Large intestine (tissue), 3 donors: ENCODE measurements at regions not wholly inside any gene's neighbourhood (a gene's known extent, or its start where the extent isn't known, plus 50 kb on each side); places are given as distances from the start of the nearest gene placed in this dataset.
"Not testable (repeated sequence)": the region's sequence is repeated elsewhere in the genome, so short reads cannot be mapped to it uniquely, and the experiment has no call there.

ENCODE experiments used
- DNase-seq, 2 donors: peaks; one replicate each; pipeline versions ENCODE4 v3.0.0 to v3.0.0-alpha.2; 2013
- H3K27ac ChIP-seq: one replicate; pipeline ENCODE4 v1.5.1; 2013; ENCODE audit warnings: low read length
- H3K27me3 ChIP-seq: 2 replicates; pipeline ENCODE4 v1.6.1; 2013; ENCODE audit warnings: low read length; ENCODE audit not compliant: control insufficient read depth, insufficient read depth
- H3K36me3 ChIP-seq: 2 replicates; pipeline ENCODE4 v1.6.1; 2013; ENCODE audit warnings: low read length; ENCODE audit not compliant: control insufficient read depth, insufficient read depth
- H3K4me1 ChIP-seq: one replicate; pipeline ENCODE4 v1.6.1; 2013; ENCODE audit warnings: low read length; ENCODE audit not compliant: control insufficient read depth, insufficient read depth
- H3K4me3 ChIP-seq: one replicate; pipeline ENCODE4 v1.5.1; 2013; ENCODE audit warnings: low read length
- H3K9me3 ChIP-seq: one replicate; pipeline ENCODE4 v1.6.1; 2013; ENCODE audit warnings: mild to moderate bottlenecking, low read depth, low read length, moderate library complexity; ENCODE audit not compliant: control insufficient read depth
- WGBS: methylation state at CpG from one replicate; pipeline ENCODE4 v1.1.5; 2013; ENCODE audit warnings: low lambda C conversion rate; ENCODE audit not compliant: insufficient coverage; 5-methylcytosine and 5-hydroxymethylcytosine counted together

- Histone ChIP-seq H3K4me1 (no peaks in the 10 kb centered on the region), H3K9me3 (no peaks in the 10 kb centered on the region), H3K4me3 (no peak overlapping the region), H3K27me3 (no peaks in the 10 kb centered on the region), H3K27ac (no peak overlapping the region), H3K36me3 (no peaks in the 10 kb centered on the region)
- WGBS, result no CpG with 5 or more reads among the region's 3 CpGs
- no peak for DNase-seq
Measured at GRCh38 chr9:32136700-32137339, 247.6 kb upstream of the ACO1 start.

- WGBS, result no CpG with 5 or more reads among the region's 1 CpG
Measured at GRCh38 chr9:32142074-32142473, 242.4 kb upstream of the ACO1 start.

GRCh38 chr9:32148553-32148952 is 235.9 kb upstream of the ACO1 start:
- not testable (repeated sequence) for H3K9me3 ChIP-seq, H3K27me3 ChIP-seq, H3K36me3 ChIP-seq, H3K27ac ChIP-seq, DNase-seq, H3K4me3 ChIP-seq, H3K4me1 ChIP-seq
- WGBS, result 93% methylated on average over 2 of the region's 11 CpGs

More at GRCh38 chr9:32142074-32142473, 242.4 kb upstream of the ACO1 start:
- H3K9me3 ChIP-seq, result no peaks in the 10 kb centered on the region
- DNase-seq, result no peak
- H3K36me3 ChIP-seq, result no peaks in the 10 kb centered on the region
- H3K27me3 ChIP-seq, result no peaks in the 10 kb centered on the region
- no peak overlapping the region for H3K4me3 ChIP-seq
- H3K27ac ChIP-seq, result no peak overlapping the region
- H3K4me1 ChIP-seq, result no peaks in the 10 kb centered on the region

DNA sequence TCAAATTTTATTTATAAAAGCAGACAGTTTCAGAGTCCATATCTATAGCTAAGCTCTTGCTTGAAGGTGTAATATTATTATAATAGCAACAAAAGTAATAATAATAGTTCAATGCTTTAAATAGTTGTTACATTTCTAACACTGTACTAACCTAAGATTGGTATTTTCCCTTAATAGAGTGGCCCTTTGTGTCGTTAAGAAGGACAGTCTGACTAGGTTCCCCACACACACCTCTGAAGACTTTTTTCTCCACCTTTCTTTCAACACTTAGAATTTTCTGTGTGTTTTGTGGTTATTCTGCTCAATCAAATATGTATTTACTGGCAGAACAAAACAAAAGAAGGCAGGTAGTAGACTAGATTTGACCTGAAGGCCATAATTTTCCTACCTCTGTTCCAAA is 223.2 kb upstream of the ACO1 start:
- no peak for DNase-seq
- no peak overlapping the region for H3K27ac ChIP-seq
- no peak overlapping the region for H3K4me3 ChIP-seq
- H3K9me3 ChIP-seq, result no peaks in the 10 kb centered on the region
- no peaks in the 10 kb centered on the region for H3K4me1 ChIP-seq
- no peaks in the 10 kb centered on the region for H3K36me3 ChIP-seq
- no peaks in the 10 kb centered on the region for H3K27me3 ChIP-seq
- WGBS, result no CpG with 5 or more reads among the region's 1 CpG

DNA sequence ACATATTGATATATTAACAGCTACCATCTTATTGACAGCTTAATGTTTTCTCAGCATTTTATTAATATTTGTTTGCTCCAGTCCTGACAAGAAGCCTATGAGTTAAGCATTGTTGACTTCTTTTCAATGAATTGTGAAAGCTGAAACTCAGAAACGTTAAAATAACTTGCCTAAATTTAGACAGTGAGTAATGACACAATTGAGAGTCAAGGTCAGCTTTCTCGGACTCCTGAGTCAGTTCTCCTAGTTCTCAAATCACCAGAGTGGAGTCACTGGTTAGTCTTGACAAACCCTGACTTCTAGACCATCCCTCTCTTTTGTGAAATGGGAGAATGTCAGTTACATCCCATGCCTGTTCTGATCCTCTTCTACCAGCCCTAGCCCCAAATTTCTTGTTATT is 222.7 kb upstream of the ACO1 start:
- Histone ChIP-seq H3K36me3 (no peaks in the 10 kb centered on the region), H3K27ac (no peak overlapping the region), H3K4me3 (no peak overlapping the region), H3K9me3 (no peaks in the 10 kb centered on the region), H3K27me3 (no peaks in the 10 kb centered on the region), H3K4me1 (no peaks in the 10 kb centered on the region)
- DNase-seq, result no peak
- WGBS, result 0% methylated on average over 1 of the region's 2 CpGs

DNA sequence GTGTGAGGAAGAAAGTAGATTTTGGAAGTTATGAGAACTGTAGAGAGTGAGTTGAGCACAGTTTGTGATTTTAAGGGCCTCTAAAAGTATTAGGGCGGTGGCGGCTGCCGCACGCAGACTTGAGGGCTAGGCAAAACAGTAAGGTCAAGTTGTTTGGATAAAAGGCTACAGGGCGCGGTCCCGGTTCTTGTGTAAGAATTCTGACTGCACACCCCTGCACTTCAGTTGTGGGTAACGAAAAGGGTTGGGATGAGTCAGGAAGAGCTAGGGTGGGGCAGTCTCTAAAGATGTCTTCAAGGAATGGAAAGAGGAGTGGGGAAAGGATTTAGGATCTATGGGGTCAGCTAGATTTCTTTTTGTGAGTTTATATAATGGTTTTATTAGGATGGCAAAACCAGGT is 218.1 kb upstream of the ACO1 start:
- WGBS, result 62% methylated on average over 3 of the region's 8 CpGs
- DNase-seq, H3K36me3 ChIP-seq, H3K4me3 ChIP-seq, H3K27ac ChIP-seq, H3K4me1 ChIP-seq, H3K27me3 ChIP-seq, H3K9me3 ChIP-seq: not testable (repeated sequence)

GRCh38 chr9:32171339-32171738 is 213.1 kb upstream of the ACO1 start:
- H3K27me3 ChIP-seq, result no peaks in the 10 kb centered on the region
- no peaks in the 10 kb centered on the region for H3K36me3 ChIP-seq
- H3K9me3 ChIP-seq, result no peaks in the 10 kb centered on the region
- WGBS, result no CpG with 5 or more reads among the region's 3 CpGs
- no peak overlapping the region for H3K4me3 ChIP-seq
- H3K4me1 ChIP-seq, result no peaks in the 10 kb centered on the region
- peak in 1 of 2 donors; percentile 17 for DNase-seq
- H3K27ac ChIP-seq, result no peak overlapping the region

- no peaks in the 10 kb centered on the region for H3K4me1 ChIP-seq
- H3K27ac ChIP-seq, result no peak overlapping the region
- no peaks in the 10 kb centered on the region for H3K27me3 ChIP-seq
- no peaks in the 10 kb centered on the region for H3K9me3 ChIP-seq
- no peak for DNase-seq
- H3K36me3 ChIP-seq, result no peaks in the 10 kb centered on the region
- H3K4me3 ChIP-seq, result no peak overlapping the region
Measured at GRCh38 chr9:32172256-32172655, 212.2 kb upstream of the ACO1 start.

GRCh38 chr9:32177396-32177795 is 207.0 kb upstream of the ACO1 start:
- Histone ChIP-seq H3K36me3 (no peaks in the 10 kb centered on the region), H3K4me1 (no peaks in the 10 kb centered on the region), H3K27me3 (no peaks in the 10 kb centered on the region), H3K27ac (no peak overlapping the region), H3K9me3 (no peaks in the 10 kb centered on the region), H3K4me3 (no peak overlapping the region)
- DNase-seq, result no peak
- WGBS, result no CpG with 5 or more reads among the region's 3 CpGs

DNA sequence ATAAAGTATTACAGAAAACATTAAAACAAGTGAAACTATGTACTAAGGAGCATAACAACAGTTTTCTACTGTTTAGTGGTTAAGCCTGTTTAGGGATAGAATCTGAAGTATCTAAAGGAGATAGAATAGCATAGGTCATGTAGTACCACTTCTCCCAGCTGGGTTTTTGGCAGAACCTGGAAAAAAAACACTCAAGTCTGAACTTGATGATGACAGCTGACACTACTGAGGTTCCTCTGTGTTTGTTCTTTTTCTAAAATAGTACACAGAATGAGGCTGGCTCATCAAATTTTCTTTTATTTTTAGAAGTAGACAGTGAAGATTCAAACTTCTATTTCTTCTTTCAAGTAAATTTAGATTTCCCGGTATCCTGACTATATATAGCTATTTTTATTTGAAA is 203.8 kb upstream of the ACO1 start:
- Histone ChIP-seq H3K9me3 (no peaks in the 10 kb centered on the region), H3K4me3 (no peak overlapping the region), H3K27ac (no peak overlapping the region), H3K36me3 (no peaks in the 10 kb centered on the region), H3K27me3 (no peaks in the 10 kb centered on the region), H3K4me1 (no peaks in the 10 kb centered on the region)
- WGBS, result 100% methylated on average over 1 of the region's 1 CpG
- no peak for DNase-seq

DNA sequence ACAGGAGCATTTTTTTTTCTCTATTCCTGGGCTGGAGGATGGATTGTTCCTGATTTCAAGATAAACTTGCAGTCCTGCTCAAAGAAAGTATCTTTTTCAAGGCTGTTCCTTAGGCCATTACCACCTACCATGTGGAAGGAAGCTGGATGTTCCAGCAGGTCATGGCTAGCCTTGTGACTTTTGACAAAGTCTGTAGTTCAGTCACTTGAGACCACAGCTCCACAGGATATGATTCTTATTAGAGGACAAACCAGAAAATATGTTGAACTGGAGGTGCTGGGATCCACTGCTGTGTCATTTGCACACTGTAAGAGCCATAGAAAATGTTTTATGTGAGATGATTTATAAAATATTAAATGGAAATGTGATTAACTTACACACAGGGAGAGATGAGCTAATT is 184.2 kb upstream of the ACO1 start:
- H3K27ac ChIP-seq, result no peak overlapping the region
- no peaks in the 10 kb centered on the region for H3K27me3 ChIP-seq
- H3K4me3 ChIP-seq, result no peak overlapping the region
- no peak for DNase-seq
- H3K4me1 ChIP-seq, result no peaks in the 10 kb centered on the region
- H3K9me3 ChIP-seq, result no peaks in the 10 kb centered on the region
- no peaks in the 10 kb centered on the region for H3K36me3 ChIP-seq
